Caco-2 (cell line): ENCODE measurements at regions not wholly inside any gene's neighbourhood (a gene's known extent, or its start where the extent isn't known, plus 50 kb on each side); places are given as distances from the start of the nearest gene placed in this dataset.

Experiments
- BruUV-seq: library from RNA; stranded (reverse); fragments of 400-500 nt; replicated peaks from 2 replicates; lab custom pipeline; 2021; lab: Mats Ljungman, UMichigan
- CTCF ChIA-PET: fragments of 300-600 bp; sonication (Branson Sonifier 250); formaldehyde crosslinking; loops from one replicate; lab custom pipeline; 2022; ENCODE audit warnings: antibody characterized with exemption; lab: Charles Lee
- POLR2A ChIA-PET: fragments of 300-600 bp; sonication (Branson Sonifier 250); formaldehyde crosslinking; loops from one replicate; lab custom pipeline; 2022; ENCODE audit warnings: antibody characterized with exemption; lab: Charles Lee
- DNase-seq, 2 experiments: peaks; one replicate each; pipeline versions ENCODE4 v3.0.0 to v3.0.0-alpha.2; 2020 to 2022
- H3K27me3 ChIP-seq: replicated peaks from 2 replicates; pipeline ENCODE4 v1.6.0; 2011; ENCODE audit warnings: low read length; ENCODE audit not compliant: control insufficient read depth, insufficient read depth
- H3K36me3 ChIP-seq: 2 replicates; pipeline ENCODE4 v1.5.1; 2011; ENCODE audit warnings: low read length; ENCODE audit not compliant: control insufficient read depth, insufficient read depth
- H3K4me1 ChIP-seq: fragments of 250-450 bp; sonication (Bioruptor Pico); 2 replicates; pipeline ENCODE4 v1.5.1; 2020; ENCODE audit warnings: mild to moderate bottlenecking
- H3K4me3 ChIP-seq: 2 replicates; pipeline ENCODE4 v1.5.1; 2011; ENCODE audit warnings: low read depth, mild to moderate bottlenecking, control low read depth, low read length
- H3K9me3 ChIP-seq: fragments of 250-450 bp; sonication (Bioruptor Pico); 2 replicates; pipeline ENCODE4 v1.5.1; 2020; ENCODE audit warnings: mild to moderate bottlenecking, moderate library complexity
- H3K27ac Mint-ChIP-seq: one replicate; pipeline ENCODE4 v1.8.0; 2022; ENCODE audit warnings: mixed read lengths; ENCODE audit not compliant: unreplicated experiment
- H3K27me3 Mint-ChIP-seq: one replicate; pipeline ENCODE4 v1.8.0; 2022; ENCODE audit warnings: mixed read lengths; ENCODE audit not compliant: insufficient read depth, unreplicated experiment
- H3K36me3 Mint-ChIP-seq: one replicate; pipeline ENCODE4 v1.8.0; 2022; ENCODE audit warnings: mild to moderate bottlenecking, mixed read lengths; ENCODE audit not compliant: insufficient read depth, unreplicated experiment
- H3K4me1 Mint-ChIP-seq: one replicate; pipeline ENCODE4 v1.8.0; 2022; ENCODE audit warnings: low read depth, mixed read lengths; ENCODE audit not compliant: unreplicated experiment
- H3K4me3 Mint-ChIP-seq: one replicate; pipeline ENCODE4 v1.8.0; 2022; ENCODE audit warnings: mild to moderate bottlenecking, moderate library complexity, mixed read lengths; ENCODE audit not compliant: unreplicated experiment
- H3K9me3 Mint-ChIP-seq: one replicate; pipeline ENCODE4 v1.8.0; 2022; ENCODE audit warnings: mixed read lengths; ENCODE audit not compliant: unreplicated experiment
- intact Hi-C: fragments of 100-400 bp; cut with micrococcal nuclease; formaldehyde crosslinking; loops from one replicate; pipeline ENCODE4 v1.10.0; 2022; ENCODE audit not compliant: unreplicated experiment
- TF ChIP-seq, protein P1 (sequence below), 2 experiments: fragments of 200-600 bp in 1 of 2; IDR thresholded peaks; 1 replicate in 1 of 2; 2 replicates in 1 of 2; pipeline versions ENCODE4 v1.5.1 to v1.8.0; 2011 to 2022; ENCODE audit warnings: antibody characterized with exemption in 1 of 2, control low read depth in 1 of 2, inconsistent platforms in 1 of 2, low read depth in 1 of 2, low read length in 1 of 2, mild to moderate bottlenecking in 1 of 2, moderate library complexity in 1 of 2; ENCODE audit not compliant: insufficient read depth in 1 of 2, severe bottlenecking in 1 of 2, unreplicated experiment in 1 of 2

DNA sequence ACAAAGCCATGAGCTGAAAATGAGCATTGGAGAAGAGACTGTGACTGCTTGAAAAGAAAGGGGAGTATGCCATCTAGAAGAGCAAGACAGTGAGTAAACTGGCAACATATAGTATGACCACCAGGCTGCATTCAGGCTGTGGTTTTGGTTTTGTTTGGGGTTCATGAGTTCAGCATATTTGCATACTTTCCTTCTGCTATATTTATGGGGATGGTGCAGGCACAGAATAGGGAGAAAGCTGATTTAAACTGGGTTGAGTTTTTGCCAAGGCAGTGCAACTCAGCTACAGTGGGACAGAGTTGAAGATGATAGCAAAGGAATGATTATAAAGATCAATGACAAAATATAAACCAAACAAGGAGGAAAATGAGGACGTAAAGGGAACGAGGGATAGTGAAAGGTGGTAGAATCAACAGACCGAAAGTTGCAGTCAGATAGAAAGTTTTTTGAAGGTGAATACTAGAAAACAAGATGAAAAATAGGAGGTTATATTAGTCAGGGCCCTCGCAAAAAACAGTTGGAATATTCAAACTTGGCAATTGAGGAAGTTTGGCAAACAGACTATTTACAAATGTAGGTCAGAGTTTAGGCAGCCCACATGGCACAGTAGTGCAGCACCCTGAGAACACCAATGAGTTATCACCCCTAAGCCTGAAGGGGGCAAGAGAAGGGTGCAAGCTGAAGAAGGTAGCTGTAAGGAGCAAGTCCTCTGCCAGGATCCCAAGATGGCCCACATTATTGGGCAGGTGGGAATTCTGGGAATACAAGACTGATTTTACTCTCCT lies 114.8 kb upstream of the MAP9 start:
- BruUV-seq: no TSS peak
- POLR2A ChIA-PET: no interaction called here
- Mint-ChIP-seq H3K27me3 (no peaks in the 10 kb centered on the region), H3K9me3 (no peaks in the 10 kb centered on the region), H3K4me1 (peaks cover 12% of the 10 kb centered on the region), H3K4me3 (no peak overlapping the region), H3K36me3 (no peaks in the 10 kb centered on the region), H3K27ac (no peak overlapping the region)
- TF ChIP-seq, protein P1, sequence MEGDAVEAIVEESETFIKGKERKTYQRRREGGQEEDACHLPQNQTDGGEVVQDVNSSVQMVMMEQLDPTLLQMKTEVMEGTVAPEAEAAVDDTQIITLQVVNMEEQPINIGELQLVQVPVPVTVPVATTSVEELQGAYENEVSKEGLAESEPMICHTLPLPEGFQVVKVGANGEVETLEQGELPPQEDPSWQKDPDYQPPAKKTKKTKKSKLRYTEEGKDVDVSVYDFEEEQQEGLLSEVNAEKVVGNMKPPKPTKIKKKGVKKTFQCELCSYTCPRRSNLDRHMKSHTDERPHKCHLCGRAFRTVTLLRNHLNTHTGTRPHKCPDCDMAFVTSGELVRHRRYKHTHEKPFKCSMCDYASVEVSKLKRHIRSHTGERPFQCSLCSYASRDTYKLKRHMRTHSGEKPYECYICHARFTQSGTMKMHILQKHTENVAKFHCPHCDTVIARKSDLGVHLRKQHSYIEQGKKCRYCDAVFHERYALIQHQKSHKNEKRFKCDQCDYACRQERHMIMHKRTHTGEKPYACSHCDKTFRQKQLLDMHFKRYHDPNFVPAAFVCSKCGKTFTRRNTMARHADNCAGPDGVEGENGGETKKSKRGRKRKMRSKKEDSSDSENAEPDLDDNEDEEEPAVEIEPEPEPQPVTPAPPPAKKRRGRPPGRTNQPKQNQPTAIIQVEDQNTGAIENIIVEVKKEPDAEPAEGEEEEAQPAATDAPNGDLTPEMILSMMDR (IDR thresholded peaks at IDR 0.05; ENCODE audit: insufficient read depth in 1 of 2, low read depth in 1 of 2, low read length in 1 of 2, severe bottlenecking in 1 of 2, unreplicated experiment in 1 of 2): no peak
- Histone ChIP-seq H3K27me3 (no peaks in the 10 kb centered on the region), H3K4me3 (no peak overlapping the region), H3K36me3 (no peaks in the 10 kb centered on the region), H3K4me1 (no peaks in the 10 kb centered on the region), H3K9me3 (no peaks in the 10 kb centered on the region)
- CTCF ChIA-PET: no interaction called here
- DNase-seq: no peak
- intact Hi-C loops: no loop called here

DNA sequence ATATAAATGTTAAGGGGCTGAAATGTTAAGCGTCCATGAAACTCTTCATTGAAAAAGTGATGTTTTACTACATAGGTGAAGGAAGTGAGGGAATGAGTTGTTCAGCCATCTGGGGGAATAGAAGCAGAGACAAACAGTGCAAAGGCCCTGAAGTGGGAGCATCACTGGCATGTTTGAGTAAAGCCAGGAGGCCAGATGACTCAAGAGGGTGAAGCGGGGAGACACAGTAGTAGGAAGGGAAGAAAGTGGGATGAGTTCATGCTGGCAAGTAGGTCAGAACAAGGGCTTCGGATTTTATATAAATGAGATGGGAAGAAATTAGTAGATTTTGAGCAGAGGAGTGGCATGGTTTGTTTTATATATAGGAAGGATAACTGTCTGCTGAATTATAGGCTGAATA lies 112.5 kb upstream of the MAP9 start:
- Histone ChIP-seq H3K9me3 (no peaks in the 10 kb centered on the region), H3K27me3 (no peaks in the 10 kb centered on the region), H3K36me3 (no peaks in the 10 kb centered on the region), H3K4me1 (no peaks in the 10 kb centered on the region), H3K4me3 (no peak overlapping the region)
- Mint-ChIP-seq H3K4me1 (no peaks in the 10 kb centered on the region), H3K27me3 (no peaks in the 10 kb centered on the region), H3K4me3 (no peak overlapping the region), H3K9me3 (no peaks in the 10 kb centered on the region), H3K27ac (no peak overlapping the region), H3K36me3 (no peaks in the 10 kb centered on the region)
- no TSS peak for BruUV-seq
- intact Hi-C loops: no loop called here
- CTCF ChIA-PET: no interaction called here
- TF ChIP-seq, protein P1 (IDR thresholded peaks at IDR 0.05; ENCODE audit: insufficient read depth in 1 of 2, low read depth in 1 of 2, low read length in 1 of 2, severe bottlenecking in 1 of 2, unreplicated experiment in 1 of 2): no peak
- POLR2A ChIA-PET: no interaction called here
- DNase-seq: no peak

DNA sequence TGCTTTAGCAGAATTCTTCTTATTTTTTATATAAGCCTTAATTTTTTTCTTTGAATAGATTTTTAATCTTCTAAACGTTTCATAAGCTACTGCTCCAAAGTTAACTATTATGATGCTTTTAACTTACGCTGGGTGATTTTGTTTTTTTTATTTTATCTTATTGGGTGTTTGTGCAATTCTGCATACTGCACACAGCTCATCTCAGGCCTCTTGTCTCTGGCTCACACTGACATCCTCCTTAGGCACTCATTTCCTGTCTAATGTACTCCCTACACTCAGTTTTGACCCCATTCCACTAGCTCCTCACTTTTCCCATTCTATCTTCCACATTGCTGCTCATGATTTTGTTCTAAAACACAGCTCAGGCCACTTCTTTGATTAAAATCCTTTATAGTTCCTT lies 111.9 kb upstream of the MAP9 start:
- H3K36me3 Mint-ChIP-seq: no peaks in the 10 kb centered on the region
- H3K27me3 Mint-ChIP-seq: no peaks in the 10 kb centered on the region
- intact Hi-C loops: no loop called here
- no peaks in the 10 kb centered on the region for H3K4me1 Mint-ChIP-seq
- H3K9me3 Mint-ChIP-seq: no peaks in the 10 kb centered on the region
- H3K36me3 ChIP-seq: no peaks in the 10 kb centered on the region
- no peaks in the 10 kb centered on the region for H3K9me3 ChIP-seq
- TF ChIP-seq, protein P1 (IDR thresholded peaks at IDR 0.05; ENCODE audit: insufficient read depth in 1 of 2, low read depth in 1 of 2, low read length in 1 of 2, severe bottlenecking in 1 of 2, unreplicated experiment in 1 of 2): no peak
- no peak overlapping the region for H3K27ac Mint-ChIP-seq
- no peaks in the 10 kb centered on the region for H3K4me1 ChIP-seq
- no peak overlapping the region for H3K4me3 Mint-ChIP-seq
- no TSS peak for BruUV-seq
- CTCF ChIA-PET: no interaction called here
- DNase-seq: no peak
- H3K4me3 ChIP-seq: no peak overlapping the region
- no peaks in the 10 kb centered on the region for H3K27me3 ChIP-seq
- POLR2A ChIA-PET: no interaction called here
